ENCODE measurements at regions not wholly inside any gene's neighbourhood (a gene's known extent, or its start where the extent isn't known, plus 50 kb on each side); places are given as distances from the start of the nearest gene placed in this dataset.
"Not testable (repeated sequence)": the region's sequence is repeated elsewhere in the genome, so short reads cannot be mapped to it uniquely, and the experiment has no call there.

- not testable (repeated sequence) for TF ChIP-seq POLR2A, CTCF (IDR thresholded peaks at IDR 0.05)
Observed at GRCh38 chr17:54639426-54639825, 261.2 kb upstream of the TOM1L1 start.
